ENCODE measurements at regions not wholly inside any gene's neighbourhood (a gene's known extent, or its start where the extent isn't known, plus 50 kb on each side); places are given as distances from the start of the nearest gene placed in this dataset.
"Not testable (repeated sequence)": the region's sequence is repeated elsewhere in the genome, so short reads cannot be mapped to it uniquely, and the experiment has no call there.

DNA sequence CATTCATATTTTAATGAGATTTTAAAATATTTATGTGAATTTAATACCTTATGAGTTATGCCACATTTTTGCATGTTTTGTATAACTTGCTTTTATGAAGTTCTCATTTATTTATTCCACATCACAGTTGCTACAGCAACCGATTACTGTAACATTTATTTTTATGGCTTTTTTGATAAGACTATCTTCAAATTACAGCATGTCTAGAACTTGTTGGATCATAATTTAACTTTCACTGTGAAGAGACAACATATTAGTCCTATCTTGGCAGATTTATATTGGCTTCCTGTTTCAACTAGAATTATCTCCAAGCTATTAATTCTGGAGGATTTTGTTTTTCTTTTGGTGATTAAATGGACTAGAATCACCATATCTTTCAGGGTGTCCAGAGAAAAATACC is 793.7 kb upstream of the SLITRK5 start:
- no peak for DNase-seq

DNA sequence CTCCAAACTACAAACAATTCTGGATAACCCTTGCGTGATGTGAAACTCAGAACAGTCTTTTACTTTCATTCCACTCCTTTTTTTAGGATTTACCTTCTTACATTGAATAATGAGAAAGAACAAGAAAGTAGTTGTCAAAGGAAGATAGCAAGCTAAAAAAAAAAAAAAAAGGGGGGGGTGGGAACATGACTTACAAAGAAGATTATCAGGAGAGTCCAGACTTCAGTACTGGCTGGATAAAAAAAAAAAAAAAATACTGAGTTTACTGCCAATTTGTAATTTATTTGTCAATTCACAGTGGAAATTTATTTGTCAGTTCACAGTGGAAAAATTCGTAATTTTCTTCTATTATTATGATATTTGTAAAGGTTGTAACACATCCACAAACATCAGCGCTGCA is 792.4 kb upstream of the SLITRK5 start:
- no peak for DNase-seq

DNA sequence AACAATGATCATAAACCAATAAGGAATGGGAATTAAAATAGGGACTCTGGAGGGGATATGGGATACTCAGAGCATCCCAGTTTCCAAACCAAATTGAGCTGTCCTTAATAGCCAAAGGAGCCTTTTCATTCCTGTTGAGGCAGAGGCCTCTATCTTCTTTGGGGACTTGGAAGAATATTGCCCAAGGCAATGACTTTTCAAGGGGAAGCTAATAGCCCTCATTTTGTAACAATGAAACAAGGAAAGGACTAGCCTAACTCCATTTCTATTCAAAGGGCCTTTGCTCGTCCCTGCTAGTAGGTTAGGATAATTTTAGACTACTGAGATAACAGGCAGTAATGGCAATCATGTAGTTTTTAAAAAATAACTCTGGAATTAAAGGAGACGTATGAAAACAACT is 789.8 kb upstream of the SLITRK5 start:
- DNase-seq, result no peak

DNA sequence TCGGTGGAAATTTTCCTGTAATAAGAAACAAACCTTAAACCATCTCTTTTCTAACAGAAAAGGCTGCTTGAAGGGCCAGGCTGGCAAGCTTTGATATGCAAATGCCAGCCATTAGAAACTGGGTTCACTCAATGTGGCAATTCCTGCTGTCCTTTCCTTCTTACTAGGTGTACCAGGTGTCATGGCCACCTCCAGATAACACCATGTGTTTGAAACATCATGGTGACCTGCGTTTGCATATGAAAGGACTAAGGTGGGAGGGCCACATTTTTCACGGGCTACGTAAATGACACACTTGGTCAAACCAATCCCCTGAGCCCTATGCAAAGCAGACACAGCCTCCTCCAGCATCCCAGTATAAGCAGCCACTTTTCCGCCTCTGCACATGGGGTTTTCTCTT is 789.1 kb upstream of the SLITRK5 start:
- DNase-seq, result no peak

GRCh38 chr13:86882835-86883234 is 788.3 kb upstream of the SLITRK5 start:
- no peak for DNase-seq

DNA sequence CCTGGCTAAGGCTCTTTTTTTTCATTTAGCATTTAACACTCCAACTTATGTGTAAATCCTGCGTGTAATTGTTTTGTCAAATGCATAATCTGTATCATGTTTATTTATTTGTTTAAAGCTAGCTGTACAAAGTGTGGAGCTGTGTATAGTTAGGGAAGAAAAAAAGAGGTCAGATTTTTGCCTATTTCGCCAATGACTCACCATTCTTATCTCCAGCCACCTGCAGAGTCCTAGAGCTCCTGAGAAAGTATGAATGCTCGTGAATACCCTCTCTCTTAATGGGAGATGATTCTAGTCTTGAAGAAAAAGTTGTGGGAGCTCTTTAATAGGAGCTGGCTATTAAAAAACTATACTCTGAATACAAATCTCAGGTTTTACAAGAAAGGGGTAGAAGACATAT is 778.8 kb upstream of the SLITRK5 start:
- no peak for DNase-seq

GRCh38 chr13:86900906-86901305 is 770.3 kb upstream of the SLITRK5 start:
- no peak for DNase-seq

GRCh38 chr13:86906127-86906874 is 764.9 kb upstream of the SLITRK5 start:
- no peak for DNase-seq

DNA sequence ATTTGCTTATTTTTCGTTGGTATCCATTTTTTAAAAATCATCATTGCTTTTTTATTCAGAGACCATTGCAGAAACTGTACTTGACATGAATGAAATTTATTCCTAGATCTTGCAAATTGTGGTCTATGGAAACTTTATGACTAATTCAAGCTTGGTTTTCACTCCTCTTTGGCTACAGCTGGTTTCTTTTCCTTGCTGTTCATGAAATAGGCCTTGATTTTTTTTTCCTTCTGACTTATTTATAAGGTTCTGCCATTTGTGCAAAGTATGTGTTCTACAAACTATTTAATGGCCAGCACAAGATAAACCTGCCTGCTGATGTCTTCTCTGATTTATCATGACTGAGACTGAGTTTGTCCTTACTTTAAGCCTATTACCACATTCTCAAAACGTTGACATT is 764.0 kb upstream of the SLITRK5 start:
- no peak for DNase-seq

DNA sequence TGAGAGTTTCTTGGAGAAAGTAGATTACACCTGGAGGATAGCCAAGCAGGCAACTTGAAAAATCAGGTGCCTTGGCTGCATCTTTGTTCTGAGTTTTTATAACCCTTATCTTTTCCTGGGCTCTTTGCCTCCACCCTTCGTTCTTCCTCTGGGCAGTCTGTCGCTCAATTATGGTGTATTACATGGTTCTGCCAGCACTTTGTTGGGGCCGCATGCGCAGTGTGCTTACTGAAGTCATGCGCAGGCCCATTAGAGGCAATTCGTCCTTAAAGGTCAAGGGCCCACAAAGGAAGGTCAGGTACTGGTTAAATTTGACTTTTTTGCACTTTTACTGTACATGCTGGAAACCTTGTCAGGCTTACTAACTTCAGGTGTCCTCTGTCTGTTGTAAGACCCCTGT is 761.9 kb upstream of the SLITRK5 start:
- no peak for DNase-seq

GRCh38 chr13:86914757-86915156 is 756.4 kb upstream of the SLITRK5 start:
- DNase-seq, result no peak

DNA sequence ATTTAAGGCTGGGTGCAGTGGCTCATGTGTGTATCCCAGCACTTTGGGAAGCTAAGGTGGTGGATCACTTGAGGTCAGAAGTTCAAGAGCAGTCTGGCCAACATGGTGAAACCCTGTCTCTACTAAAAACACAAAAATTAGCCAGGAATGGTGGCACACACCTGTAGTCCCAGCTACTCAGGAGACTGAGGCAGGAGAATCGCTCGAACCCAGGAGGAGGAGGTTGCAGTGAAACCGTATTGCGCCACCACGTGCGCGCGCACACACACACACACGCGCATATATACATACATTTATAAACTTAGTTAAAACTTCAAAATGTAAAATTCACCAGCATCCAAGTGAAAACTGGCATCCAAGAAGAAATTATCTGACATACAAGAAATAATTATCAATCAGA is 753.7 kb upstream of the SLITRK5 start:
- not testable (repeated sequence) for DNase-seq

DNA sequence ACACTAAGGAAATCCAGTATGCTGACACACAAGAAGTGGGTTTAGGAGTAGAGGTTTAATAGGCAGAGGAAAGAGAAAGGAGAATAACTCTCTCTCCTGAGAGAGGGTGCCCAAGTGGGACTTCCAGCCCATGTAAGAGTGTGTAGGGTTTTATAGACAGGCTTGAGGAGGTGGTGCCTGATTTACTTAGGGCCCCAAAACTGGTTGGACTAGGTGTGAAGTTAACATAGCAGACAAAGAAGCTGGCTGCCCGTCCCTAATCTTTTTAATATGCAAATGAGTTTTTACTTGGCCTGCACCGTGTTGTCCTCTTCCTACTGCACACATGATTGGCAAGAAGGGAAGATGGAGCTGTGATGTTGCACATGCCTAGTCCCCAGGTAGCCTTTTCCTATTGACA is 752.5 kb upstream of the SLITRK5 start:
- no peak for DNase-seq

- no peak for DNase-seq
These were observed 750.2 kb upstream of the SLITRK5 start for GRCh38 chr13:86920961-86921360.

- no peak for DNase-seq
These were observed 748.2 kb upstream of the SLITRK5 start for GRCh38 chr13:86922936-86923335.

DNA sequence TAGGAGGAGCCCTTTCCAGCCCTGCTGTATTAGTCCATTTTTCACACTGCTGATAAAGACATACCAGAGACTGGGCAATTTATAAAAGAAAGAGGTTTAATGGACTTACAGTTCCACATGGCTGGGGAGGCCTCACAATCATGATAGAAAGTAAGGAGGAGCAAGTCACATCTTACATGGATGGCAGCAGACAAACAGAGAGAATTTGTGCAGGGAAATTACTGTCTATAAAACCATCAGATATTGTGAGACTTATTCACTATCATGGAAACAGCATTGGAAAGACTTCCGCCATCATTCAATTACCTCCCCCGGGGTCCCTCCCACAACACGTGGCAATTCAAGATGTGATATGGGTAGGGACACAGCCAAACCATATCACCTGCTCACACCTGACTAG is 744.3 kb upstream of the SLITRK5 start:
- DNase-seq, result not testable (repeated sequence)

- DNase-seq, result no peak
These were observed 738.3 kb upstream of the SLITRK5 start for GRCh38 chr13:86932776-86933334.

DNA sequence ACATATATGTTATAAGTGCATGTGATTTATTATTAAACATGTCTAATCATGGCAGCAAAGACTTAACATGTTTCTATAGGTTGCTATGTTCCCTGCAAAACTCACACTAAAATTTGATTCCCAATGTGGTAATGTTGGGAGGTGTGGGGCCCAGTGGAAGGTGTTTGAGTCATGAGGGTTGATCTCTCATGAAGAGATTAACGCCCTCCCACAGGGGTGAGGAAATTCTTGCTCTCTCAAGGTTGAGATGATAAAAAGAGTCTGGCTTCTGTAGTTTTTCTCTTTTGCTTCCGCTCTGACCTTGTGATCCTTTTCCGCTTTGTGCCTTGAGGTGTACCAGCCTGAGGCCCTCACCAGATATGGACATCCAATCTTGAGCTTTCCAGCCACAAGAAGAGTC is 737.5 kb upstream of the SLITRK5 start:
- no peak for DNase-seq

GRCh38 chr13:86937316-86937715 is 733.9 kb upstream of the SLITRK5 start:
- DNase-seq, result no peak

- no peak for DNase-seq
These were observed 725.6 kb upstream of the SLITRK5 start for GRCh38 chr13:86945584-86945983.

- DNase-seq, result no peak
These were observed 724.4 kb upstream of the SLITRK5 start for GRCh38 chr13:86946734-86947133.

GRCh38 chr13:86954341-86954740 is 716.8 kb upstream of the SLITRK5 start:
- no peak for DNase-seq

DNA sequence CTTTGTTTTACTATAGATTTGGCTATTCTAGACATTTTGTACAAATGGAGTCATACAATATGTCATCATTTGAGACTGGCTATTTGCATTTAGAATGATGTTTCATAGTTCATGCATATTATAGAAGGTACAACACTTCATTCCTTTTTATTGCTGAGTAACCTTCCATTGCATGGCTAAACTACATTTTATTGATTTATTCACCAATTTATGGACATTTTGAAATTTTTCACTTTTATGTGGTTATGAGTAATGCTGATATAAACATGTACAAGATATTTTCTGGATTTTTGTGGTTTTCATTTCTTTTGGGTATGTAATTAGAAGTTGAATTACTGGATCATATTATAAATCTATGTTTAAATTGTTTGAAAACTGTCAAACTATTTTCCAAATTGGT is 710.3 kb upstream of the SLITRK5 start:
- no peak for DNase-seq

- no peak for DNase-seq
These were observed 696.7 kb upstream of the SLITRK5 start for GRCh38 chr13:86974251-86974994.

GRCh38 chr13:86974995-86975328 is 696.2 kb upstream of the SLITRK5 start:
- DNase-seq, result no peak

All from NCI-H1105 treated with DMSO at 0.1 percent for 48 hours (cell line).